HG02610 (cell line): ENCODE measurements at regions not wholly inside any gene's neighbourhood (a gene's known extent, or its start where the extent isn't known, plus 50 kb on each side); places are given as distances from the start of the nearest gene placed in this dataset.

Experiments
- ATAC-seq: cut with Tn5 transposase; IDR thresholded peaks from one replicate; pipeline ENCODE4 v1.9.1; 2021; ENCODE audit warnings: mild to moderate bottlenecking, moderate library complexity; ENCODE audit not compliant: unreplicated experiment

DNA sequence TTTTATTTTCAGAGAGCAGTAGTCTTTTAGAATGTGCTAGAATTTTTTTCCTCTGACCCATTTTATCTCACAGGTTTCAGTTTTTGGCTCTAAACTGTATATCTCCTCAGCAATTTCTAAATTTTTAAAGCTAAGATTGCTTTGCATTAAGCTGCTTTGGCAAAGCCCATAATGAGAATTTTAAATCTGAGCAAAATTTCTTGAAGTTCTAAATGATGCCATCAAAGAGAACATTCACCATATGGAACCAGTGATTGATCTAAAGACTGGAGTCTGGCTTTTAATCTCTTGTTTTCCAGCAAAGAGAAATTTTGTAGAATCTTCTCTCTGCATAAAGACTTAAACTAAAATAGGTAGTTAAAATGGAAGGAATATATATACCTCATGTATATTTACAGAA, 313.6 kb downstream of the TBC1D32 start:
- ATAC-seq: no peak

DNA sequence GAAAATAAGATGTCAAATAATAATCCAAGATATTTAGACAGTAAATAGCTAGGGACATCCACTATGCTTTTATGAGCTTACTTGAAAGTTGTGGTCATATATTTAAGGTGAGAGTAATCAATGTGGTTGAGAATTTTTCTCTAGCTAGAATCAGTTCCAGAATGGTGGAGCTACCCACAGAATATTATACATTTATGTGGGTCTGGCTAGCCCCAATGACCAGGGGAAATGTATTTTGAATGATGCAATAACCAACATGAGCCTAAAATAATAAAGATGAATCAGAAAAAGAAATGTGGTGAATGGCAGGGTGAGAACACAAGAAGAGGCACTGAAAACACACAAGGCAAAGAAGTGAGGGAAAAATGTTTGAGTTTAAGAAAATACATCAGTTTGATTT, 325.7 kb downstream of the TBC1D32 start:
- ATAC-seq: no peak

DNA sequence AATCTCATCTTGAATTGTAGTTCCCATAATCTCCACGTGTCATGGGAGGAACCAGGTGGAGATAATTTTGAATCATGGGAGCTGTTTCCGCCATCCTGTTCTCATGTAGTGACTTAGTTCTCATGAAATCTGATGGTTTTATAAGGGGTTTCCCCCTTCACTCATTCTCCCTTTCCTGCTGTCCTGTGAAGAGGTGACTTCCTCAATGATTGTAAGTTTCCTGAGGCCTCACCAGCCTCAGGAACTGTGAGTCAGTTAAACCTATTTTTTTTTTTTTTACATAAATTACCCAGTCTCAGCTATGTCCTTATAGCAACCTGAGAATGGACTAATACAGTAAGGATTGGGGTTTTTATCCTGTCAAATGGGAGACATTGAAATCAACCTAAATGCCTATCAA, 328.3 kb downstream of the TBC1D32 start:
- no peak for ATAC-seq

DNA sequence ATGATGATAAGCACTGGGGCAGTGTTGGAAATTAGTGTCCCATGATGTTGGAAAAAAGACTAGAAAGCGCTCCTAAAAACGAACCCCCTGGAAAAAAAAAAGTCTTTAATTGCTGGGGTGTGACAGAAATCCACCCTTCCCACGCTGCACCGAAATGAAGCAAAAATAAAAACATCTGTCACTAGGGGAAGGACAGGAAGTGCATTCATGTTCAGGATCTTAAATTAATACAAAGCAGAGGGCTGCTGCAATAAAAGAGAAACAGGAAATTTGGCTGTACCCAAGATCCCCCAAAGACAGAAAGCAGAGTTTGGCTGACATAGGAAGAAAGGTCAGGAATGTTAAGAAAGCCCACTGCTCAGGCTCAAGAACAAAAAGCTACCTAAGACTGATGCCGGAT, 333.9 kb downstream of the TBC1D32 start:
- no peak for ATAC-seq

DNA sequence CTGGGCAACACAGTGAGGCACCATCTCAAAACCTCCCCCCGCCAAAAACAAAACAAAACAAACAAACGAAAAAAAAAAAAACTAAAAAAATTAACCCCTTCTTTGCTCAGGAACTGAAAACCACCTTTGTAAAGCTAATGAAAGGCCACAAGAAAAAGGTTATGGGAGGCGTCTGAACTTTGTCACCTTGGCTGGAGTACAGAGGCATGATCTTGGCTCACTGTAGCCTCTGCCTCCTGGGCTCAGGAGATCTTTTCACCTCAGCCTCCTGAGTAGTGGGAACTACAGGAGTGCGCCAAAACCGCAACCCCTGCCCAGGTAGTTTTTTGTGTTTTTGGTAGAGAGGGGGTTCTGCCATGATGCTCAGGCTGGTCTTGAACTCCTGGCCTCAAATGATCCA, 337.9 kb downstream of the TBC1D32 start:
- no peak for ATAC-seq

DNA sequence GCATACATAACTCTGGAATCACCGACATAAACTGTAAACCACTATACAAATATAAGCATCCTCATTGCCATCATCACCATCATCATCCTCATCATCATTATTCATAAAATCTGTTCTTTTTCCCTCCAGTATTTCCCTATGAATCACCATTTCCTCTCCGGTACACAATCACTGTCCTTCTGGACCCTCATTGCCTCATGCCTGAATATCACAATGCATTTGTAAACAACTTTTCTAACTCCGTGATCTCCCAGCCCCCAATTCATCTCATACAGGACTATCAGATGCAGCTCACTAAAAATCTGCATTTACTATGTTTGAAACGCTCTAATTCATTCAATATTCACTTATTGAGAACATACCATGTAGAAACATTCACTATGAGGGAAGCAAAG, 339.7 kb downstream of the TBC1D32 start:
- ATAC-seq: no peak

DNA sequence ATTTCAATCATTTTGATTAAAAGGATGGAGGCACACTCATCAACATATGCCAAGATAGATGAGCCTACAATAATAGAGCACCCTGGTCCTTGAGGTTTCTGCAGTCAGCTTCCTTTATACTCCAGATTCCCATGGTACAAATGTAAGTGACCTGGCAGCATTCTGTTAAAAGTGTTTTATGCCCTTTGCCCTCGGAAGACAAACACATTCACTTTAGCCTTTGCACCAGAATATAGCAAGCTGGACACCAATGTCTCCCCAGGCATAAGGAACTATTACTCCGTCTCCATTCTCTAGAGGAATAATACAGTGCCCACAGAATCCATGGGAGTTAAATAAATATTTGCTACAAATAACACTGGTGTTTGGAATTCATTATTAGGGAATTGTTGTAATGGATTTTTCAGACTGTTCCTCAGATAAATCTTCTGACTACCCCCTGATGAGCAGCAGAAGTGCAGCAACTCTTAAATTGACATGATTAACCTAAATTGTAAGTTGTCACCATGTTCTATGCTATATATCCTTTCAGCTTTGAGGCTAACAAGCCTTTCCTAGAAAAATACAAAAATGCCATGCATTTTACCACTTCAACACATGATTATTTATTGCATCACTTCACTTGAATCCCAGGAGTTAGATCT, 340.2 kb downstream of the TBC1D32 start:
- no peak for ATAC-seq

DNA sequence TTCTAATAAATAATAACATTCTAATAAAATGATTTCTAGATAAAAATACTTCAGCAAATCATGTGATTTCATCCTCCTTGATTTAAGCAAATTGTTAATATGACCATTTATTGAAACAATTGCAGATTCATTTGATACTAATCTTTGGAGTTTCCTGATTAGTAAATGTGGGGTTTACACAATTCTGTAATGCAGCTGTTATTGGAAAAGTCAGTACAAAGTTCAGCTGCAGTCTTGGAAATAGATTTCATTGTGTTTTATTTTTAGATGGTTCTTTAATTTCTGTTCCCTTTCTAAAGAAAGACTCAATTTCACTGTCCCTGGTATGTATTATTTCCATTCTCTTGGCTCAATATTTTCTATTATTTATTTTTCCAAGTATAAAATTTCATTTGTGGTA, 342.0 kb downstream of the TBC1D32 start:
- no peak for ATAC-seq

DNA sequence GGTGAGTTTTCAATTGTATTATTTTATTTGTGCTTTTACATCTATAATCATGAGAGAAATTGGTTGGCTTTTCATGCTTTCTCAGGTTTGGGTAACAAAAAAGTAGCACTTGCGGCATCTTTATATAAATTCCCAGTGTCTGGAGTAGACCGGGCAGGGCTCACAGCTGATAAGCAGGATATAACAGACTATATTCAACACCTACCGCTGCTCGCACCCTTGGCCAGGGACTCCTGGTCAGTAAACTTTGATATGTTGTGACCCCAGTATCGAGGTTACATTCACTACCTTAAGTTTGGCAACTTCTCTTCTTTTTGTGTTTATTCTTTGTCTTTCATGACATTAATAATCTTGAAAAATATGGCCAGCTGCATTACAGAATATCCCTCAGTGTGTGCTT, 343.4 kb downstream of the TBC1D32 start:
- ATAC-seq: no peak

DNA sequence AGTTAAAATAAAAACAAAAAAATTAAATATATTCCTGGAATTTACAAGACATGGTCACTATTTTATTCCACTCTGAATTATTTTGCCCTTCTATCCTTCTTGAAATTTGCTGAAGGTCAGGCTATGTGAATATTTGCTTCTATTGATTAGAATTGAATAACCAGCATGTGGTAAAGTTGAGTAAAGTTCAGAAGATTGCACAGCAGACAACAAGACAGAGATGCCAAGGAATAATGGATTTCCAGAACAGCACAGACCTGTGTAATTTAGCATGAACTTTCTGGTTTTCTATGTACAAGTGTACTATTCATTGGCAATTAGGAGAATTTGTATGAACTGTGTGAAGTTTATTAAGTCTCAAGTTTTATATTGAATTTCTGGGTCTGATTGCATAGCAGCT, 352.4 kb downstream of the TBC1D32 start:
- ATAC-seq: no peak

DNA sequence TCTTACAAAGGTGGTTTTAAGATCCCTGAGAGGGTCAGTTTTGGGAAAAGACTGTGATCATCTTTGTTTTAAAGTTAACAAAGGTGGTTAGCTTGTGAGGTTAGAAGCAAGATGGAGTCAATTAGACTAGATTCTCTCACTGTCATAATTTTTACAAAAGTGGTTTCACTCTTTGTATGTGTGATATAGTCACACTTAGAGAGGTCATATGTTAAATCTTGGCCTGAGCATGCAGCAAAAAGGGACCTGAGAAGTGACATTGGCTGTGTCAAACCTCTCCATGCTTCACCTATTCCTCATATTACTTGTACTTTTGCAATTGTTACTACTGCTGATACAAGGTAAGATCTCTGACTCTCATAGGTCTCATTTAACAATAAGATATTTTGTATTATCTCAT, 368.0 kb downstream of the TBC1D32 start:
- ATAC-seq: peak; percentile 62

DNA sequence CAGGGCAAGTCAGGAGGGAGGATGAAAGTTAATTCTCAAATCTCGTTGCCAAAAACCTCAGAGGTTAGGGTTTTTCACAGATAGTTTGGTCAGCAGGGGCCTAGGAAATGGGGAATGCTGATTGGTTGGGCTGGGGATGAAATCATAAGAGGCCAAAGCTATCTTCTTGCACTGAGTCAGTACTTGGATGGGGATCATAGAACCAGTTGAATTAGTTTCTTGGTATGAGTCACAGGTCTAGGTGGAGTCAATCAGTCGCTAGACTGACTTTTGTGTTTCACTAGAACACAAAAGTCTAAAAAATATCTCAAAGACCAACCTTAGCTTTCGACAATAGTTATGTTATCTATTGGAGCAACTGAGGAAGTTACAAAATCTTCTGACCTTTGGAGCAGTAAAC, 368.5 kb downstream of the TBC1D32 start:
- ATAC-seq: peak; percentile 68

DNA sequence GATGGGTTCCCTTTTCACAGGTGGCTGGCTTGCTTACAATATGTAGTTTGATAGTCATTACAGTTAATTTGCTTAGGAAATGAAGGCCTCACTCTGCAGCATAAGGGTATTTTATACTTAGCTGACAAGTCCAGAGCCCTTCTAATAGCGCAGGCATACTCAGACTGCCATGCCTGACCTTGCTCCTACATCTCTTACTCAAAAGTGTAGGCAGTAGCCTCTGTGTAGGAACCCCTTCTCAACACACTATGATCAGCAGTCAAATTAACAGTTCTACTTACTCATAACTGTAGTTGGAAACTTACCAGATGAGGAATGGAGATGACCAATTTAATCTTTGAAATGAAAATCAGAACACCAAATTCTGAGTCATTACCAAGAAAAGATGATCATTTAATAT, 373.5 kb downstream of the TBC1D32 start:
- ATAC-seq: peak; percentile 63

DNA sequence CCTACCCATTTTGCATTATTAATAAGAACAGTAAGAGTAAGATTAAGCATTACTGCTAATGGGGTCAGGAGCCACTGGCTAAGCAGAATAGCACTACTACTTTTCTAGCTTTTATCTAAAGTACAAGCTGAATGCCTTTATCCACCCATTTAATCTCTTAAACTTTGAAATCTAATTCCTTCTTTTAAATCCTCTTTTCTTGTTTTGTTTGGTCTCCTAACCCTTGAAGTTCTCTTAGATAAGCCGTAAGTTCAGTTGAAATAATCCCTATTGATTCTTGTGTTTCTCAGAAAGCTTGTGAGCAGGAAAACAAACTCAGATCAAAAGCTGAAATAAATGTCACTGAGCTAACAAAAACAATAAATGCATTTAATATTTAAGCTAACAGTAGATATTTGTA, 380.2 kb downstream of the TBC1D32 start:
- ATAC-seq: no peak

DNA sequence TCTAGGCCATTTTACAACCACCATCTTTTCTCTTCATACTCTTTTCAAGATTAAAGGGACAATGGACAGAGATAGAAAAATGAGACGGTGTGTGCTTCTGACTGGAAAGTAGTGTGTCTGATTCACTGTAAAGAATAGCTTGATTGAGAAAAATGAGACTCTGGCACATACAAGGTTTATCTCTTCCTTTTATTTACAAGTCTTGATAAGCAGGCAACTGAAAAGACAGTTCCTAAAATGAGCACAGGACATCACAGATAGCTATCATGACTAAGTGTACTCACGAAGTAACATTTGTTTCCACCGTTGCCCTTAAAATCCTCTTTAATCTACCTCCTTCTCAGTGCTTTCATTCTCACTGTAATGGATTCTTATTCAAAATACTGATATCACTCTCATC, 383.0 kb downstream of the TBC1D32 start:
- ATAC-seq: no peak

DNA sequence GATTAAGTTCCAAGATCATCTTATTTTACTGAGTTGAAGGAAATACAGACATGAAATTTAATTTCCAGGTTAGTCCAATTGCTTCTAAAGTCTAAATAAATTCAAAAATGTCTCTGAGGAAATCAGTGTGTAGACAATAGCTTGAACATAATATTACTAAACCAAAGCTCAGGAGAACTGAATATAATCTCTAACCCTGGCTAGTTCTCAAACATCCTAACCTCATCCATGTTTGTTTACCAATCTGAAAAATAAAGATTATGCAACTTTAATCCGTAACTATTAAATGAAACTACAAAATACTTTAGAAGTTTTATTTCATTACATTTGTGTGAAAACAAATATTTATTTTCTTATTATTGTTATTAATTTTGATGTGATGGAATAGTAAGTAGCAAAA, 387.2 kb downstream of the TBC1D32 start:
- no peak for ATAC-seq

DNA sequence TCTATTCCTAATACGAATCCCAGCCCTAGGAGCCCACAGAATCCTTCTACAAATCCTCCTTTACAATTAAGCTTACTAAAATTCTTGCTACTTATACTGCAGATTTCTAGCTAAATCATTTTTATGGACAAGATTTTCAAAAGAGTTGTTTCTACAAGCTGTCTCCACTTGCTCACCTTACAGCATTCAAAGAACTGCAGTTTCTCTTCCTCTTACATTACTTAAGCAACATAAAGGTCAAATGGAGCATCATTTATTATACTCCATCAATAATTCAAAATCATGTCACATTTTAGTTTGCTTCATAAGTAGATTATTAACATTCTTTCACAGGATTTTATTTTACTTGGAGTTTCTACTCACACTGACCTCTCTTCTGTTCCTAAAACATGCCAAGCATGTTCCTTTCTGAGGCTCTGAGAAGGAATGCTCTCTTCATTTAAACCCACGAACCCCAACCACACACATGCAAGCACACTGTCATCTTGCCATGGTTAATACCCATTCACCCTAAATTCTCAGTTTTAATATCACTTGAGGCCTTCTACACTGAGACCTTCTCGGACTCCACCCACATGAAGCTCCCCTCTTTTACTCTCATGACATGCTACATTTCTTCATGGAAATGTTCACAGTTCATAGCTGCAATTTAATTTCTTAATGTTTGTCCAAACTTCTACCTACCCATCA, 388.2 kb downstream of the TBC1D32 start:
- no peak for ATAC-seq

DNA sequence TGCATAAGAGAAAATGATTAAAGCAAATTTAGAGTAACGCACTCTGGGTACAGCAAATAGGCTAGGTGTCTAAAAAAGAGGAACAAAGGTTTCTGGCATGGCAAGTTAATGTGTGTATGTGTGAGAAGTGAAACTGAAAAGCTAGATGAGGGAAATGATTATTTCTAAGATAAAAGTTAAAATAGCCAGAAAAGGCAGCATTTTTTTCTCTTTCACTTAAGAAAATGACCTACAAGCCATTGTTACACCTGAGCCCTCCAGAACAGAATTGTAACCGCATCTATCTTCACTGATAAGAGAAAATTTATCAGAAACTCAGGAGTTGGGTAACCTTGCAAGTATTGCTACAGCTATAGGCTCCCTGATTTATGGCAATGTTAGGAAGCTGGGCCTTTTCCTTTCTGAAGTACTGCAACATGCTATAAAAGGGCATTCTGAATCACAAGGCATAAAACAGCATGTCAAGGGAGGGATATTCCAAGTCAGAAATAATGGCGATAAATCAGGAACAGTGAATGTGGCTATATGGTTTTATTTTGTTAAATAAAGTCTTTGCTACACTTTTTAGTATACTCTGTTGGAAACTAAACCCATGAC, 395.3 kb downstream of the TBC1D32 start:
- peak; percentile 97 for ATAC-seq

DNA sequence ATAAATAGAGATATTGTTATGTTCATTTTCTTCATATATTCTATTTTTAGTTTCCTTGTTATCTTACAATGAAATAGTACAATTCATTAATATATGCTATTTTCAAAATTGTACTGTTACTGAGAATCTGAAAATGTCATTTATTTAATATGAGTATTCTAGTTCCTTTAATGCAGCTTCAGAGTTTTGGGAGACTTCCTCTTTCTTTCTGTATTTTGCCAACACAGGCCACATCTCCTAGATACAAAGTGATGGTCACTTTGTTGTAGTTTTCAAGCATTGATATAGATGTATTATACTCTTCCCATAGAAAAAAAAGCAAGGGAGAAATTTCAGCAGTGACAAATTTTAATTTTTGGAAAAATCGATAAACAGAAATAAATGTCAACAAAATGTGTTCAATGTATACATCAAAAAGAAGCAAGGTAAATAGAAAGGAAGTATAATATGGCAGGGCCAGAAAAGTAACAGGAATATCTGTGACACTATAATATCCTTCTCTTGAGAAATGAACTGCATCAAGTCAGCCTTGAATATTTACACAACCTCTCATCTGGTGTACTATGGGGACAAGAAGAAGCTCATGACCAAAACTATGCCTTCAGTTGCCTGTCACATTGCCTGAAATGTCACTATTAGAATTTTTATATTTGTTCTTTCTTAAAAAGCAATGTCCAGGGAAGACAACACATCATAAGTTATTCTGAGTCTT, 396.0 kb downstream of the TBC1D32 start:
- peak; percentile 50 for ATAC-seq

DNA sequence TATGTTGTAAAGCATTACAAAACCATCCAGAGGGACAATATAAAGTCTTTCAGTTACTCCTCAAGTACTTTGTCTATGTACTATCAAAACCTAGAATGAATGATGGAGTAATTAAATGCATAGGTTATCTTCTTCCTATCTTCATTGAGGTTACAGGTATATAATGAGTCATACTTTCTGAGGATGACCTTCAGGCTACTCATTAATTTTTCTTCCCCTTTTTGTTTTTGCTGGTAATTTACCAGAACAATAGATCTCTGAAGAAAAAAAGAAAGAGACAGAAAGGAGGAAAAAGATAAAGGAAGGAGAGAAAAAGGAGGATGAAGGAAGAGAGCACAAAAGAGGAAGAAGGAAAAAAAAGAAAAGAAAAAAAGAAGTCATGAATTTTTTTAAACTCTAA, 398.4 kb downstream of the TBC1D32 start:
- ATAC-seq: peak; percentile 47

DNA sequence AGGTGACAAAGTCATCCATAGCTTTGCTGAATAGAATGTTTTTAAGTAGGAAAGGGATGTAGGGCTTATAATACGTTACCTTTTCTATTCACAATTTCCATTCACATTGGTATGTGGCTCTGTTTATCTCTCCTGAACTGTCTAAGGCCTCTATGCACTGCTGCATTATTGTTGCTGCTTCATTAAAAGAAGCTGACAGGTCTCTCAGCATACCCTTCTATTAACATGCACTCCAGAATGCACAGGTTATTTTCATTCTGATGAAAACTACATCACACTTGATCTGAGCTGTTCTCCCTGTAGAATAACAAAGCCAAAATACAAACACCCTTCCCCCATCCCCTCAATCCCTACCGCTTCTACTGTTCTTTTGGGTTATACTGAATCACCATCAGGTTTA, 399.3 kb downstream of the TBC1D32 start:
- ATAC-seq: no peak
